ENCODE measurements at regions not wholly inside any gene's neighbourhood (a gene's known extent, or its start where the extent isn't known, plus 50 kb on each side); places are given as distances from the start of the nearest gene placed in this dataset.

- POLR2A ChIA-PET = no interaction called here
- no peaks in the 10 kb centered on the region for H3K36me3 ChIP-seq (ENCODE audit: control insufficient read depth in 2 of 2, insufficient read depth in 1 of 2, low read length in 2 of 2)
- TF ChIP-seq ZNF561 (tag by site-specific recombination; IDR thresholded peaks at IDR 0.05; ENCODE audit: borderline replicate concordance) = no peak
- no peak for TF ChIP-seq BCL11A (tag by site-specific recombination; IDR thresholded peaks at IDR 0.05; ENCODE audit: low read depth)
- TF ChIP-seq REST (tag by site-specific recombination; IDR thresholded peaks at IDR 0.05) = no peak
- no peak for TF ChIP-seq ZNF76 (tag by site-specific recombination; IDR thresholded peaks at IDR 0.05; ENCODE audit: borderline replicate concordance, low read depth)
- no peak for TF ChIP-seq ZNF292 (tag by site-specific recombination; IDR thresholded peaks at IDR 0.05; ENCODE audit: borderline replicate concordance, low read depth)
- TF ChIP-seq ZSCAN5A (tag by site-specific recombination; IDR thresholded peaks at IDR 0.05) = no peak
- no peak for TF ChIP-seq ZNF266 (tag by site-specific recombination; IDR thresholded peaks at IDR 0.05; ENCODE audit: low read depth)
- no peak for TF ChIP-seq GFI1B (tag by site-specific recombination; IDR thresholded peaks at IDR 0.05)
- TF ChIP-seq ZNF398 (tag by site-specific recombination; IDR thresholded peaks at IDR 0.05) = no peak
- no peak for TF ChIP-seq ZNF132 (tag by site-specific recombination; IDR thresholded peaks at IDR 0.05; ENCODE audit: borderline replicate concordance)
- no peak for TF ChIP-seq ZNF558 (tag by site-specific recombination; IDR thresholded peaks at IDR 0.05)
- no peak for TF ChIP-seq GLI4 (tag by site-specific recombination; IDR thresholded peaks at IDR 0.05)
- TF ChIP-seq ZNF837 (tag by site-specific recombination; IDR thresholded peaks at IDR 0.05) = no peak
- TF ChIP-seq ZNF513 (tag by site-specific recombination; IDR thresholded peaks at IDR 0.05) = no peak
- no peak for TF ChIP-seq ZNF571 (tag by site-specific recombination; IDR thresholded peaks at IDR 0.05)
- no peak for TF ChIP-seq ZNF624 (tag by site-specific recombination; IDR thresholded peaks at IDR 0.05)
- TF ChIP-seq ZNF423 (tag by site-specific recombination; IDR thresholded peaks at IDR 0.05) = no peak
- no peak for TF ChIP-seq SALL2 (tag by site-specific recombination; IDR thresholded peaks at IDR 0.05; ENCODE audit: borderline replicate concordance)
- TF ChIP-seq ZNF449 (tag by site-specific recombination; IDR thresholded peaks at IDR 0.05) = no peak
- no peaks in the 10 kb centered on the region for H3K4me1 ChIP-seq (ENCODE audit: control insufficient read depth, insufficient read depth, low read length)
- CTCF ChIA-PET = no interaction called here
- no peaks in the 10 kb centered on the region for H3K9me3 ChIP-seq (ENCODE audit: control insufficient read depth, insufficient read depth, low read depth, low read length)
- H3K27ac ChIP-seq (ENCODE audit: extremely low read depth, low read depth, low read length) = no peak overlapping the region
- no peak overlapping the region for H3K4me3 ChIP-seq (ENCODE audit: low read depth, low read length)
Measured at GRCh38 chr7:67762516-67762915, 765.9 kb downstream of the TYW1 start.

Measured in HEK293 (cell line).